GM21390 (cell line): ENCODE measurements at regions not wholly inside any gene's neighbourhood (a gene's known extent, or its start where the extent isn't known, plus 50 kb on each side); places are given as distances from the start of the nearest gene placed in this dataset.
"Not testable (repeated sequence)": the region's sequence is repeated elsewhere in the genome, so short reads cannot be mapped to it uniquely, and the experiment has no call there.

Experiments
- ATAC-seq: cut with Tn5 transposase; IDR thresholded peaks from one replicate; pipeline ENCODE4 v1.9.1; 2021; ENCODE audit not compliant: unreplicated experiment

GRCh38 chr3:69688400-69688799 lies 50.9 kb upstream of the MITF start:
- ATAC-seq, result no peak

DNA sequence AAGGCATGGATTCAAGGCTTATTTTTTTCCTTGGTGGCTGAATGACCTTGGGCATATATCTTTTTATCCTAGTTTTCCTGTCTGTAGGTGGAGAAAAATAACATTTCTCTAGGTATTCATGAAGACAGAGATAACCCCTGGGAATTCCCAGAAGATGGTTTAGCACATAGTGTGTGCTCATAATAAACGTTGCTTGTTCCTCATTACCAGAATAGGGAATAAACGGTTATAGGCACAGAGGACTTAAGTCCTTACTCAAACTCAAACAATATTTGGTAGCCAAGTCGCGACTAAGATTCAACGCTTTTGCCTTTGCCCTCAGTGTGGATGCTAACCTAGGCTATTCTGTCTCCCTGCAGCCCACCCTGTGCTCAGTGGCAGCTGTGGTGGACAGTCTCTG lies 51.6 kb upstream of the MITF start:
- ATAC-seq, result no peak

DNA sequence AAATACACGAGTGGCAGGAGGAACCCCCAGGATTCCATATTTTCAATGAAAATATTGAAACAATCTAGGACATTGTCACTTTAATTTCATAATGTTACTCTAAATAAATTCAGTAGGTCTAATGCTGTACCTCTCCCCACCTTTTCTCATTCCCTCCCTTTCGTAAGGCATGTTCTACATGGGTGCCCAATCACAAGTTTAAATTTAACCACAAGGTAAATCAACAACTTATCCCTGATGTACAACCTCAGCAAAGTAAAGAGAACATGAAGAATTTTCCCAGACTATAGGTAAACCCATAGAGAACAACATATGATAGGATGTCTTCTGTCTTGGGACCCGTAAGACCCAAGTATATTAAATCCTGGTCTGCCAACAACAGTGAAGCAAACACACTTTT lies 53.2 kb upstream of the MITF start:
- no peak for ATAC-seq

GRCh38 chr3:69684309-69684961 lies 54.8 kb upstream of the MITF start:
- no peak for ATAC-seq

GRCh38 chr3:69683082-69683806 lies 56.0 kb upstream of the MITF start:
- no peak for ATAC-seq

DNA sequence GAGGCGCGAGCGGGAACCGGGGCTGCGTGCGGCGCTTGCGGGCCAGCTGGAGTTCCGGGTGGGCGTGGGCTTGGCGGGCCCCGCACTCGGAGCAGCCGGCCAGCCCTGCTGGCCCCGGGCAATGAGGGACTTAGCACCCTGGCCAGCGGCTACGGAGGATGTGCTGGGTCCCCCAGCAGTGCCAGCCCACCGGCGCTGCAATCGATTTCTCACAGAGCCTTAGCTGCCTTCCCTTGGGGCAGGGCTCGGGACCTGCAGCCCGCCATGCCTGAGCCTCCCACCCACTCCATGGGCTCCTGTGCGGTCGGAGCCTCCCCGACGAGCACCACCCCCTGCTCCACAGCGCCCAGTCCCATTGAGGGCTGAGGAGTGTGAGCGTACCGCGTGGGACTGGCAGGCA lies 61.8 kb upstream of the MITF start:
- not testable (repeated sequence) for ATAC-seq

DNA sequence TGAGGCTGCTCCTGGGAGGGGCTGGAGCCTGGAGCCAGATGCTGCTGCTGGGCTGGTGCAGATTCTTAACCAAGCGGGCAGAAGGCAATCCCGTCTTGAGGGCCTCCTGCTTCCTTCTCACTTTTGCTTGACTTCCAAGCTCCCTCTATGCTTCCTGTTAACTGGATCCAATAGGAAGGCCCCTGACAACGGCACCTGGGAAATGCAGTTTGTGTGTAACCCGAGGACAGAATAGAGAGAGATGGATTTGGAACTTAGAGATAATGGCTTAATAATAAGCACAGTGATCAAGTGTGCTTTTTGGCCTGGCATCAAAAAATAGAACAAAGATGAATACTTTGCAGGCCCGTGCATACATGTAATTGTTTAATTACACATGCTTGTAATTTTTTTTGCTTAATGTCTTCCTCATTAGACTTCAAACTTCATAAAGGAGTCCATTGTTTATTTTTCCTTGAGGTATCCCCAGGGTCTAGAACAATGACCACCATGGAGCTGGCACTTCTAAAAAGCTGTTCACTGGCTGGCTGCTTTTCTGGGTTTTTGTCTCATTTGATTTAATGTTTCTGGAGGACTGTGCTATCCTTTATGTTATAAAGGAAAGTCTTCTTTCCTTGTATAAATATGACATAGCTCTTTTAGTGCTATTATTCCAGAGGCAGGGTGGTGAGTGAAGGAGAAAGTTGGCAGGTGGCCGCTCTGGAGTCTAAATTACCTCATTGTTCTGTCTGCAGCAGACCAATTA lies 63.3 kb upstream of the MITF start:
- ATAC-seq, result no peak

- ATAC-seq, result no peak
Observed at GRCh38 chr3:69674752-69675151, 64.5 kb upstream of the MITF start.

GRCh38 chr3:69671082-69671952 lies 67.9 kb upstream of the MITF start:
- ATAC-seq, result no peak

DNA sequence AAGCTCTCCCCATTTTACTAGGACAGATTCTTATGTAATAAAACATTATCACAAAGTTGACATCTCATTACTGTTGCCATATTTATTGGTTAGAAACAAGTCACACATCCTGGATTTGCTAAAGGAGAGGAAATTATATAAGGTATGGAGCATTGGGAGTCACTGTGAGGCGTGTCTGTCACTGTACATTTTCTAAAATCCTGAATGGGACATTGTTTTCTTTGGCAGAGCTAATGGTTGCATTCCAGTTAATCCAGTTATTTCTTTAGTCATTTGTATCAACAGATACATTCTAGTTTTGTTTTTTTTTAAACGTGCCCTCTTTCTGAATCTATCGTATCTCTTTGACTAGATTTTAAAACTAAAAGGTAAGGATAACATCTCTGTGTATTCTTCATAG lies 70.2 kb upstream of the MITF start:
- ATAC-seq, result no peak

DNA sequence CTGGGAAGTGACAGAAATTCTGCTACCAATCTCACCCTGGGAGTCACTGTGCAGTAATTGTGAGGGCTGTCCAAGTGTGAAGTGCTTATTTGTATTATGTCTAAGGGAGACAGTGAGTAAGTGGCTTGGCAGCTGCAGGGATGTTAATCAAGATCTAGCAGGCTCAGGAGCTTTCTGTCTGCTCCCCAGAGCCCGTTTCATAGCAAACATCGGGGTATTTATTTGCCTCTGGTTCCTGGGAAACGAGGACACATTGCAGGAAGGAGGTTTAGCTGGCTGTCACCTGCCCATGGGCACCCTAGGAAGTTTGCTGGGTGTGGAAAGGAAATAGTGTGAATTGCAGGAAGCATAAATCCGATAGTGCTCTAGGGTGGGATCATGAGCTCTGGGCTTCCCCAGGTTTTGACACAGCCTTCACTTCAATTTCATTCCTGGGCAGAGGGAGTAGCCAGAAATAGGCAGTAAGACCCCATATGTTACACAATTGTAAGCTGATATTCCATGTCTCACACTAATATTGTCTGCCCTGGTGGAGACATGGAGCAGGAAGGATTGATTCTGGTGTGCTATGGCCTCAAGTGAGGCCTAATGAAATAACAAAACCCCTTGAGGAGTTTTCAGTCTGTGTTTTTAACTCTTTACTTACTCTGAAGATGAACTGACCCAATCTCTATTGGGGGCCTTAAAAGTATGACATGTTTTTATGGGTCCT lies 74.1 kb upstream of the MITF start:
- no peak for ATAC-seq

DNA sequence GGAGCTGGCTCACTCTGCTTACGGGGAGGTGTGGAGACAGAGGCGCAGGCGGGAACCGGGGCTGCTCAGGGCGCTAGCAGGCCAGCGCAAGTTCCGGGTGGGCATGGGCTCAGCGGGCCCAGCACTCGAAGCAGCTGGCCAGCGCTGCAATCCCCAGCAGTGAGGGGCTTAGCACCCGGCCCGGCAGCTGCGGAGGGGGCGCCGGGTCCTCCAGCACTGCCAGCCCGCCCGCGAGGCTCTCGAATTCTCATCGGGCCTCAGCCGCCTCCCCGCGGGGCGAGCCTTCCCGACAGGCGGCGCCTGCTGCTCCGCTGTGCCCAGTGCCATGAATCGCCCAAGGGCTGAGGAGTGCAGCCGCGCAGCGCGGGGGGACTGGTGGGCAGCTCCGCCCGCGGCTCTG lies 78.6 kb upstream of the MITF start:
- no peak for ATAC-seq

DNA sequence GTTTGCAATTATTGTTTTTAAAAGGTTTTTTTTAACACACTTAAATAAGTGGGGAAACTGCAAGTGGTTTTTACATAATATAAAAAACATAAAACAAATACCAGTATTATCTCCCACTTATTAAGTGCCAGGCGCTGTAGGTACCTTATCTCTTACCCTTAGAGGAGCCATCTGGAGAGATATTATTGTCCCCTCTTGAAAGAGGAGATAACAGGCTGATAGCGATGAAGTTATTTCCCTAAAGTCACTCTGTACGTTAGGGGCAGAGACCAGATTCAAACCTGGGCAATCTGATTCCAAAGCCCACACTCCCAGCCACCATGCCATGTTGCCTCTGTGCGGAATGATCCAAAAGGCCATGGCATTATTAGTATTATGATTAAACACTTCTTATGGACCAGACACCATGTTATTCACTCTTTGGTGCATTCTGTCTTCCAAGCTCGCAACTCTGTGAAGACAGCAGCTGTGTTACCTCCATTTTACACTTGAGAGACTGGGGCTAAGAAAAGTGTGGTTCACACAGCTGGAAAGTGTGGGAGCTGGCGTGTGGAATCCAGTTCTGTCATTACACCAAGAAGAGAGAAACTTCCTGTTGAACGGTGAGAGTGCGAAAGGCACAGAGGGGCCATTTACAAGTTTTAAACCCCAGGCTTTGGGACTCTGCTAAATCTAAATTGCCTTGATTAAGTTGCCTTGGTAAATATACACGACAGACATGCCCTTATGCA lies 79.9 kb upstream of the MITF start:
- no peak for ATAC-seq

DNA sequence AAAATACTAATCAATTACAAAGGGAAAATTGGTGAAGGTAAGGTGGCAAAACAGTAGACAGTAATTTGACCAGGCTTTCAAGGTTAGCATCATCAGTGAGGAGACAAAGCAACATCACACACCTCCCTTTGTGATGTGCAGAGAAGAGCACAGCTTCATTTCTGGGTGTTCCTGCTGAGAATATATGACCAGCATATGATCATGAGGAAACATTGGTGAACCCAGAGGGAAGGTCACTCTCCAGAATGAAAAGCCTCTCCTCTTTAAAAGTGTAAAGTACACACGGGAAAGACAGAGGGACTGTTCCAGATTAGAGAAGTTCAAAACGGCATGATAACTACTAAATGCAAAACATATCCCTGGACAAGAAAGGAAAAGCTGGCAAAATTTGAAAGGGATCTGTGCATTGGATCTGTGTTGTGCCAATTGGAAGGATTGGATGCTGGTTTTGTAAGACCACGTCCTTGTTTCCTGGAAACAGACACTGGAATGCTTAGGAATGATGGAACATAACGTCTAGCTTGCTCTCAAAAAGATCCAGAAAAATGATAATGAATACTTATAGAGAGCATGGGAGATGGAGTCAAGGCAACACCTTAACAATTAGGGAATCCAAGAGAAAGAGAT lies 80.6 kb upstream of the MITF start:
- ATAC-seq, result no peak

GRCh38 chr3:69657030-69657429 lies 82.2 kb upstream of the MITF start:
- not testable (repeated sequence) for ATAC-seq

- no peak for ATAC-seq
Observed at GRCh38 chr3:69651765-69652164, 87.5 kb upstream of the MITF start.

DNA sequence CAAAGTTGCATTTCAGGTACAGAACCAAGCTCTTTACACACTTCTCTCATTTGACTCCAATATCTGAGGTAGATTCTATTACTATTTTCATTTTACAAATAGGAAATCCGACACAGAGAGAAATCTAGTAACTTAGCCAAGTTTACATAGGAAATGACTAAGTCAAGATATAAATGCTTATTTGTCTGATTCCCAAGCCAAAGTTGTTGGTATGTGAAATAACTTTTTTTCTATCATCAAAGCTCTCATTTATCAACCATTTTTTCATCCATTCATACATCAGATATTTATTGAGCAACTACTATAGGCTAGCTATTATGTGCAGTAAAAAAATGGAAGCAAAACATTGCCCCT lies 89.2 kb upstream of the MITF start:
- no peak for ATAC-seq

- no peak for ATAC-seq
Observed at GRCh38 chr3:69649120-69650065, 89.9 kb upstream of the MITF start.
